ENCODE measurements at regions not wholly inside any gene's neighbourhood (a gene's known extent, or its start where the extent isn't known, plus 50 kb on each side); places are given as distances from the start of the nearest gene placed in this dataset.
"Not testable (repeated sequence)": the region's sequence is repeated elsewhere in the genome, so short reads cannot be mapped to it uniquely, and the experiment has no call there.

DNA sequence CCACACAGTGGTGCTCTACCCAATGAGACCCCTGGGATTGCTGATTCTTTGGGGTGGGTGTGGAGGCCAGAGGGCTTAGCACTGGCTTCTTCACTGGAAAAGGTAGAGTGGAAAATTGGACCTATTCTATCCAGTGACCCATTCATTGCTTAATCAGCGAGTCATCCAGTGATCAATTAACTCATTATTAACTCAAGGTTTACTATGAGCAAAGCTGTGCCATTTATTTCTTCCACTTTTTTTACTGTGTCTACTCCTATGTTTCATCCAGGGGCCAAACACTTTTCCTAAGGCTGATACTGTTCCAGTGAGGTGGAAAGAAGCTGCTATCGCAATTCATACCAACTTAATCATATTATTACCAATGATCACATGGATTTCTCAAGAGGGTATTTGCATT is 363.9 kb downstream of the RPS6KC1 start:
- DNase-seq (no peak), ATAC-seq (replicated peaks in 1 of 2) (no peak)
- H3K27me3 Mint-ChIP-seq (ENCODE audit: low read depth), result peaks cover 11% of the 10 kb centered on the region
- no peak overlapping the region for H3K27ac Mint-ChIP-seq
- no peaks in the 10 kb centered on the region for H3K36me3 Mint-ChIP-seq (ENCODE audit: insufficient read depth in 2 of 2)
- no peaks in the 10 kb centered on the region for H3K4me1 Mint-ChIP-seq (ENCODE audit: low read depth)
- no peak overlapping the region for H3K4me3 Mint-ChIP-seq
- H3K9me3 Mint-ChIP-seq, result peaks cover 0 to 2% of the 10 kb centered on the region in 2 donors

DNA sequence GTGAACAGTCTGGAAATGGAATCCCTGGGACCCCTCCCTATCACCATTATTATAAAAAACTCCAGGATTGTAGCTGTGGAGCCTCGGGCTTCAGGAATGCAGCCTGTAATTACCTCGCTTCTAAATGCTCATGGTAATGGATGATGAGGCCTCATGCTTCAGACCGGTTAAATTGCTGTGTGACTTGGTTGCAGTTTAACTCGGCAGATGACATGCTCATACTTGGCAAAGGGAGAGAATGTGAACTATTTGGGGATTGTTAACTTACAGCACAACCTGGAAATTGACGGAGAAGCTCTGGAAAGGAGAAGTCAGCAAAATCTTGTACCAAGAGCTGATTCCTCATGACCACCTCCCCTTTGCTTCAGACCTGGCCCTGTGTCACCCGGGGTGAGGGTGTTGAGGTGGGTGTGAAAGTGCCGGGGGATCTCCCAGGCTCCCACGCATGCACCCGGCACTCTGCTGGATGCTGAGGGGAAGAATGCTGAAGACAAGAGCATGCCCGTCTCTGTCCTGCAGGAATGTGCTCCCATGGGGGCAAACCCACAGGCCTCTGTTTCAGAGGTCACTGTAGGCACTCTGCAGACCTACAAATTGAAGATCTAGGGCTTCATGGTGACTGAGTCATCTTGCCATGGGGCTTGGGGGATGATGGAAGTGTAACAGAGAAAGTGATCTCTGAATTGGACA is 364.8 kb downstream of the RPS6KC1 start:
- H3K36me3 Mint-ChIP-seq (ENCODE audit: insufficient read depth in 2 of 2), result no peaks in the 10 kb centered on the region
- H3K4me3 Mint-ChIP-seq, result no peak overlapping the region

DNA sequence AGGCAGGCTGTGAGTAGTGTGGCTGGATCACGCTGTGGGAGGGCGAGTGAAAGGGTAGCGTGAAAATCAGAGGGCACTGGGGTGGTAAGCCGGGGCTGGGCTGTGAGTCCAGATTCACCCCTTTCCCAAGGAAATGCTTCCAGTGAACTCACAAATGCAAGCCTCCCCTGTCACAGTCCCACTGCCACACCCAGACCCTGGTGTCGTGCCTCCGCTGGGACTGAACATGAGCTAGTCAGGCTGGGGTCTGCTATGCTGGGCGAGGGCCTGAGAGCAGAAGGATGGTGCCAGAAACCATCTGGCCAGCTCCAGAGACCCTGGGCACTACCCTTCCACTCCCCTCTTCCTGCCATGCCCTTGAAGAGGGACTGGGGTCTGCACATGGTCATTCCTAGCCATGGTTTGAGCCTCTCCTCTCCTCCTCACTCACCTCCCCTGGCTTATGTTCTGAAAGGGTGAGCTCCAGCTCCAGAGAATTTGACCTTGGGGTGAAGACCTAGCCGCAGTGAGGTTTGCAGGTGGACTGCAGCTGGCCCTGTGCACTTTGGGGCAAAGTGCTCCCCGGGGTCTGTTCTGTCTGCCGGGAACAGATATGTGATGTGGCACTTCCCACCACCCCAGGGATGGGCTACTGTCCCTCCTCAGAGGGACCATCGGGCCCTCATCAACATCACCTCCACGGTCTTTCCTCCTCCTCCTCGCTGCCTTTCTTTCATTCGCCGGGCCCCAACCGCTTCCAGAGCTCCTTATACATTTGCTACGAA is 365.6 kb downstream of the RPS6KC1 start:
- Mint-ChIP-seq H3K36me3 (ENCODE audit: insufficient read depth in 2 of 2) (no peaks in the 10 kb centered on the region), H3K4me1 (ENCODE audit: low read depth) (no peaks in the 10 kb centered on the region), H3K4me3 (no peak overlapping the region), H3K27ac (no peak overlapping the region), H3K9me3 (peaks cover 0 to 2% of the 10 kb centered on the region in 2 donors), H3K27me3 (ENCODE audit: low read depth) (no peaks in the 10 kb centered on the region)
- DNase-seq, result no peak
- no peak for ATAC-seq (replicated peaks in 1 of 2)

More for the DNA sequence above, 364.8 kb downstream of the RPS6KC1 start:
- Mint-ChIP-seq H3K4me1 (ENCODE audit: low read depth) (no peaks in the 10 kb centered on the region), H3K27ac (no peak overlapping the region), H3K9me3 (peaks cover 0 to 2% of the 10 kb centered on the region in 2 donors), H3K27me3 (ENCODE audit: low read depth) (peaks cover 2% of the 10 kb centered on the region)
- ATAC-seq (replicated peaks in 1 of 2) (no peak), DNase-seq (no peak)

- Mint-ChIP-seq H3K36me3 (ENCODE audit: insufficient read depth in 2 of 2) (no peaks in the 10 kb centered on the region), H3K4me1 (ENCODE audit: low read depth) (no peaks in the 10 kb centered on the region), H3K4me3 (no peak overlapping the region), H3K9me3 (peaks cover 0 to 2% of the 10 kb centered on the region in 2 donors), H3K27ac (no peak overlapping the region), H3K27me3 (ENCODE audit: low read depth) (no peaks in the 10 kb centered on the region)
- DNase-seq, result no peak
- no peak for ATAC-seq (replicated peaks in 1 of 2)
Observed at GRCh38 chr1:213417225-213417820, 366.3 kb downstream of the RPS6KC1 start.

- Mint-ChIP-seq H3K4me1 (ENCODE audit: low read depth) (no peaks in the 10 kb centered on the region), H3K27me3 (ENCODE audit: low read depth) (no peaks in the 10 kb centered on the region), H3K36me3 (ENCODE audit: insufficient read depth in 2 of 2) (no peaks in the 10 kb centered on the region), H3K4me3 (no peak overlapping the region), H3K27ac (no peak overlapping the region), H3K9me3 (peaks cover 0 to 2% of the 10 kb centered on the region in 2 donors)
- no peak for DNase-seq
- ATAC-seq (replicated peaks in 1 of 2), result no peak
Observed at GRCh38 chr1:213417846-213418245, 366.8 kb downstream of the RPS6KC1 start.

- Mint-ChIP-seq H3K4me3 (no peak overlapping the region), H3K4me1 (ENCODE audit: low read depth) (no peaks in the 10 kb centered on the region)
- ATAC-seq (replicated peaks in 1 of 2), result no peak
Observed at GRCh38 chr1:213418268-213419071, 367.4 kb downstream of the RPS6KC1 start.

DNA sequence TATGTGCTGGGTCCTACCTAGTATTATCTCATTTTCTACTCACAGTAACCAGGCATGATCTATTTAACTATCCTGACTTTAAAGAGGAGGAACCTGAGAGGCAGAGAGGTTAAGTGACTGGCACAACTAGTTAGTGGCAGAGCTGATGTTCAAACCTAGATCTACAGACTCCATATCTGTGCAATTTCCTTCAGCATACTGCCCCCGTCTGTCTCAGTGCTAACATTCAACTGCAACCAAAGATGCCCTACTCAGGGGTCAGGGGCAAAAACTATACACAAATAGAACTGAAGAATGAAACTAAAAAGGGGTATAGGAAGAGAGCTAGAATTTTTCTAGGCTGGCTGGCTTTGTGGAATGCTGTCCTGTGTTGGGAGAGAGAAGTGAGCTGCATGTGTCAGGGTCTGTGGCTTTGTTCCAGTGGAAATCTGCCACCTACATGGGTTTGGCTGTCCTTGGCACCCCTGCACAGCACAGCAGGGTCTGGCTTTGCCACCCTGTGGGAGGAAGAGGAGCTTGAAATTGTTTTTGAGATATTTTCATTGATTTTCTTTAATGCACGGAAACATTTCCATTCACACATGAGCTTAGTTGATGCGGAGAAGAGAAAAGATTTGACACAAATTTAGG is 368.5 kb downstream of the RPS6KC1 start:
- Mint-ChIP-seq H3K4me1 (ENCODE audit: low read depth) (no peaks in the 10 kb centered on the region), H3K27ac (no peak overlapping the region), H3K4me3 (no peak overlapping the region), H3K27me3 (ENCODE audit: low read depth) (no peaks in the 10 kb centered on the region), H3K36me3 (ENCODE audit: insufficient read depth in 2 of 2) (no peaks in the 10 kb centered on the region), H3K9me3 (no peaks in the 10 kb centered on the region)
- DNase-seq (no peak), ATAC-seq (replicated peaks in 1 of 2) (no peak)

More at GRCh38 chr1:213418268-213419071, 367.4 kb downstream of the RPS6KC1 start:
- H3K27me3 Mint-ChIP-seq (ENCODE audit: low read depth), result no peaks in the 10 kb centered on the region
- H3K9me3 Mint-ChIP-seq, result peaks cover 0 to 2% of the 10 kb centered on the region in 2 donors
- H3K36me3 Mint-ChIP-seq (ENCODE audit: insufficient read depth in 2 of 2), result no peaks in the 10 kb centered on the region
- DNase-seq, result no peak
- no peak overlapping the region for H3K27ac Mint-ChIP-seq

DNA sequence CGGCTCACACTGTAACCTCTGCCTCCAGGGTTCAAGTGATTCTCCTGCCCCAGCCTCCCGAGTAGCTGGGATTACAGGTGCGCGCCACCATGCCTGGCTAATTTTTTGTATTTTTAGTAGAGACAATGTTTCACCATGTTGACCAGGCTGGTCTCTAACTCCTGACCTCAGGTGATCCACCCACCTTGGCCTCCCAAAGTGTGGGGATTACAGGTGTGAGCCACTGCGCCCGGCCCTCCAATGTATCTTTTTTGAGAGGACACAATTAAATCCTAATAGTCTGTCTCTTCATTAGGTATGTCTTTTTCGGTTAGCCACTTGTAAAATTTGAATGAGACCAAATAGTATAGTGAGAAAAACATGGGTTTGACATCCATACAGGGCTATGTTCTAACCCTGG is 370.1 kb downstream of the RPS6KC1 start:
- H3K36me3 Mint-ChIP-seq (ENCODE audit: insufficient read depth in 2 of 2); H3K4me1 Mint-ChIP-seq (ENCODE audit: low read depth); H3K27me3 Mint-ChIP-seq (ENCODE audit: low read depth); DNase-seq; H3K4me3 Mint-ChIP-seq; H3K9me3 Mint-ChIP-seq; H3K27ac Mint-ChIP-seq; ATAC-seq (replicated peaks in 1 of 2): not testable (repeated sequence)

DNA sequence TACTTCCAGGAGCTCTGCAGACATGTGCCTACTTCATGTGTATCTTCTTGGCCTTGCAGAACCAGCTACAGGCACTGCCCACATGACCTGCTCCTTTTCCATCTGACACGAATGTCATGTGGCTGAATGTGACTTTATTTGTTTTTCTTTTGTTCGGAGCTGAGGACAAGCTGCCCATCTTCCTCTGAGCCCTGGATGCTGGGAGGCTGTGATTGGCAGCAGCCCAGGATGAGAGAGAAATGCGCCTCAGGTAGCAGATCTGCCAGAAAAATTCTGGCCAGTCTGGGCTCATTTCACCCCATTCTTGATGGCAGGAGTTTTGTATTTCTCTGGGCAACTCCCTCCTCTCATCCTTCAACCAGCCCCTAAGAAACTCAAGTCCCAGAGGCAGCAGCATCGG is 372.0 kb downstream of the RPS6KC1 start:
- no peak overlapping the region for H3K27ac Mint-ChIP-seq
- H3K9me3 Mint-ChIP-seq, result no peaks in the 10 kb centered on the region
- H3K4me1 Mint-ChIP-seq (ENCODE audit: low read depth), result no peaks in the 10 kb centered on the region
- H3K4me3 Mint-ChIP-seq, result no peak overlapping the region
- H3K27me3 Mint-ChIP-seq (ENCODE audit: low read depth), result no peaks in the 10 kb centered on the region
- H3K36me3 Mint-ChIP-seq (ENCODE audit: insufficient read depth in 2 of 2), result no peaks in the 10 kb centered on the region
- DNase-seq (no peak), ATAC-seq (replicated peaks in 1 of 2) (no peak)

DNA sequence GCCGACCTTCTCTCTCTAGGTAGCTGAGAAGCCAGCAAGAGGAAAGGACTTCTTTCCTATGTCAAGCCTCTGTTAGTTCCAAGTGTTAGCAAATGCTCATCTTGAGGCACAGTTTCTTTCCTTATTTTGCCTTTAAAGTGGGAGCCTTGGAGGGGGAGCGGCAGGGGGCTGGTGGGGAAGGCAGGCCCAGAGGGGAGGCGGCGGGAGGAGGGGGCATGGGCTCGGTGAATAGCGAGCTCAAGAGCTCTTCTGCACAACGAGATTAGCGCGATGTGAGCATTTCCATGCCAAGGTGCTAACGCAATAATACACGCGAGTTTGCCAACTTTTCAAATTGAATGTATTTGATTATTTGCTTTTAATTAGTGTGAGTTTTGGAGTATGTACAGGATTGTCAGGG is 372.6 kb downstream of the RPS6KC1 start:
- Mint-ChIP-seq H3K36me3 (ENCODE audit: insufficient read depth in 2 of 2) (no peaks in the 10 kb centered on the region), H3K4me3 (no peak overlapping the region), H3K27ac (no peak overlapping the region), H3K4me1 (ENCODE audit: low read depth) (no peaks in the 10 kb centered on the region), H3K9me3 (no peaks in the 10 kb centered on the region), H3K27me3 (ENCODE audit: low read depth) (no peaks in the 10 kb centered on the region)
- ATAC-seq (replicated peaks in 1 of 2) (no peak), DNase-seq (no peak)

DNA sequence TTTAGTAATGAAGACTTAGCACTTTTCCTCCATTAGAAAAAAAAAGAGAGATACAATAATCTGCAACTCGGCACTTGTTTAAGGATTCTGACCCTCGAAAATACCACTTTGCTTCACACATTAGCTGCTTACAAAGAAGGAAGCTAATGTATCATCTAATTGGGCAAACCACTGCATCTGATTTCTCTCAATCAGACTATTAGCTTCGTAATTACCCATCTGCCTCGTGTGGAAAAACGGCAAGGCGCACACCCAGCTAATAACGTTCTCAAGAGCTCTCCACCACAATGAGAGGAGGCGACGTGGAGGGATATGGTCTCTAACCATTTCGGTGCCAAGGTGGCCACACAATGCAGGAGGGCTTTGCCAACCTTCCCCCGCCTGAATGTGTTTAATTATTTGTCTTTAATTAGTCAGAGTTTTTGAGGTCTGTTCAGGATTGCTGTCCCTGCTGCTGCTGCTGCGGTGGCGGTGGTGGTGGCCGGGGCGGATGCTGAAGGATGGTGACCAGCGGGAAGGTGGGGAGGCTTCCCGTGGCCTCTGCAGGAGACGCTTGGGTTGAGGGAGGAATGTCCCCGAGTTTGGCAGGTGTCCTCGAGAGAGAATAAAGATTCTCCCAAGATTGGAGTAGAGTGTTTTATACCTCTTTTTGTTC is 374.5 kb downstream of the RPS6KC1 start:
- DNase-seq (no peak), ATAC-seq (replicated peaks in 1 of 2) (no peak)
- no peaks in the 10 kb centered on the region for H3K9me3 Mint-ChIP-seq
- H3K36me3 Mint-ChIP-seq (ENCODE audit: insufficient read depth in 2 of 2), result no peaks in the 10 kb centered on the region
- peaks cover 7% of the 10 kb centered on the region for H3K27me3 Mint-ChIP-seq (ENCODE audit: low read depth)
- no peak overlapping the region for H3K4me3 Mint-ChIP-seq
- no peak overlapping the region for H3K27ac Mint-ChIP-seq
- no peaks in the 10 kb centered on the region for H3K4me1 Mint-ChIP-seq (ENCODE audit: low read depth)

DNA sequence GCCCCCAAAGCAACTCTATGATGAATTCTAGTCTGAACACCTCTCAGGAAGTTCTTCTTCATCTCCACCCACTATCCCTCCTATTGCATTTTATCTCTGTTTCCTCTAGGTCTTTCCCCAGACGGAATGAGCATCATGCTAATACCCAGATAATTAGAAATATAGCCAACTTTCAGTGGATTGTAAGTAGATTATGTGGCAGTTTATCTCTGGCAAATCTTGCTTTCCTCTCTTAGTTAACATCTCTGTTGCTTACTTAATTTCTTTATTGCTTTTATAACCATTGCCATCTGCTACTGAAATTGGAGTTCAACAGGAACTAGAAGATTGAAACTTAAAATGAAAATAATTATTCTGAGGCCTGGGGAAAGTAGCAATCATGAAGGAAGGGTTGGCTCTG is 378.6 kb downstream of the RPS6KC1 start:
- no peak for ATAC-seq (replicated peaks in 1 of 2)
- Mint-ChIP-seq H3K4me1 (ENCODE audit: low read depth) (no peaks in the 10 kb centered on the region), H3K27ac (no peak overlapping the region), H3K27me3 (ENCODE audit: low read depth) (peaks cover 7% of the 10 kb centered on the region), H3K9me3 (peaks cover 0 to 2% of the 10 kb centered on the region in 2 donors), H3K4me3 (no peak overlapping the region), H3K36me3 (ENCODE audit: insufficient read depth in 2 of 2) (no peaks in the 10 kb centered on the region)
- DNase-seq, result no peak

All from activated T-cell treated with anti-CD3 and anti-CD28 coated beads, Interleukin-2, amount 50 U/mL, for 72 hours (primary cell).